ENCODE measurements at regions not wholly inside any gene's neighbourhood (a gene's known extent, or its start where the extent isn't known, plus 50 kb on each side); places are given as distances from the start of the nearest gene placed in this dataset.

DNA sequence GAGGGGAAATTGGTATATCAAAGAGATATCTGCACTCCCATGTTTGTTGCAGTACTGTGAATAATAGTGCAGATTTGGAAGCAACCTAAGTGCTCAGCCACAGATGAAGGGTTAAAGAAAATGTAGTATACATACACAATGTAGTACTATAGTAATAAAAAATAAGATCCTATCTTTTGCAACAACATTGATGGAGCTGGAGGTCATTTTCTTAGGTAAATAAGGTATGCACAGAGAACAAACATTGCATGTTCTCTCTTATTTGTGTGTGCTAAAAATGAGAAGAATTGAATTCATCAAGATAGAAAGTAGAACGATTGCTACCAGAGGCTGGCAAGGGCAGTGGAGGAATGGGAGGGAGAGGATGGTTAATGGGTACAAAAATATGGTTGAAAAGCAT, 117.9 kb upstream of the TRAM1L1 start:
- TF ChIP-seq CTCF (IDR thresholded peaks at IDR 0.05) (no peak), POLR2A (IDR thresholded peaks at IDR 0.05) (no peak)
